Fibroblast of mammary gland (primary cell): ENCODE measurements at regions not wholly inside any gene's neighbourhood (a gene's known extent, or its start where the extent isn't known, plus 50 kb on each side); places are given as distances from the start of the nearest gene placed in this dataset.

Experiments used
- DNase-seq: peaks from one replicate; pipeline ENCODE4 v3.0.0-alpha.2; 2010; ENCODE audit warnings: low read depth
- H3K4me3 ChIP-seq: 2 replicates; pipeline ENCODE4 v1.5.1; 2011; ENCODE audit warnings: low read depth, mild to moderate bottlenecking, low read length, moderate library complexity; ENCODE audit not compliant: control insufficient read depth
- CTCF ChIP-seq: conservative IDR thresholded peaks from 2 replicates; pipeline ENCODE4 v1.5.1; 2011; ENCODE audit warnings: low read depth, low read length, inconsistent platforms; ENCODE audit not compliant: control insufficient read depth, insufficient read depth

- DNase-seq = no peak
- H3K4me3 ChIP-seq = no peak overlapping the region
- TF ChIP-seq CTCF = no peak
These were observed 262.9 kb downstream of the ZIC1 start for GRCh38 chr3:147672035-147672434.

- TF ChIP-seq CTCF = no peak
- H3K4me3 ChIP-seq = no peak overlapping the region
- no peak for DNase-seq
These were observed 263.3 kb downstream of the ZIC1 start for GRCh38 chr3:147672436-147672835.

- TF ChIP-seq CTCF = no peak
- no peak for DNase-seq
- no peak overlapping the region for H3K4me3 ChIP-seq
These were observed 266.6 kb downstream of the ZIC1 start for GRCh38 chr3:147675761-147676160.

GRCh38 chr3:147680837-147681483 is 271.8 kb downstream of the ZIC1 start:
- DNase-seq = no peak
- no peak for TF ChIP-seq CTCF
- H3K4me3 ChIP-seq = no peak overlapping the region

GRCh38 chr3:147688868-147689267 is 279.7 kb downstream of the ZIC1 start:
- DNase-seq = no peak
- no peak overlapping the region for H3K4me3 ChIP-seq
- TF ChIP-seq CTCF = no peak

- no peak overlapping the region for H3K4me3 ChIP-seq
- no peak for TF ChIP-seq CTCF
- peak; percentile 88 for DNase-seq
These were observed 290.1 kb downstream of the ZIC1 start for GRCh38 chr3:147699175-147699838.
